HUES48 (cell line): ENCODE measurements at regions not wholly inside any gene's neighbourhood (a gene's known extent, or its start where the extent isn't known, plus 50 kb on each side); places are given as distances from the start of the nearest gene placed in this dataset.

Experiments
- H3K27ac ChIP-seq: one replicate; pipeline ENCODE4 v1.7.0; 2013; ENCODE audit warnings: low read depth, low read length, inconsistent platforms
- H3K27me3 ChIP-seq: 2 replicates; pipeline ENCODE4 v1.6.1; 2013; ENCODE audit warnings: mild to moderate bottlenecking, low read length; ENCODE audit not compliant: control insufficient read depth, insufficient read depth
- H3K36me3 ChIP-seq: 2 replicates; pipeline ENCODE4 v1.6.1; 2013; ENCODE audit warnings: low read length; ENCODE audit not compliant: control insufficient read depth, insufficient read depth
- H3K4me1 ChIP-seq: 2 replicates; pipeline ENCODE4 v1.6.1; 2013; ENCODE audit warnings: mild to moderate bottlenecking, low read length; ENCODE audit not compliant: control insufficient read depth, insufficient read depth
- H3K4me3 ChIP-seq: 2 replicates; pipeline ENCODE4 v1.5.1; 2013; ENCODE audit warnings: mild to moderate bottlenecking, low read depth, low read length
- H3K9ac ChIP-seq: 2 replicates; pipeline ENCODE4 v1.6.1; 2013; ENCODE audit warnings: mild to moderate bottlenecking, low read depth, low read length, moderate library complexity
- H3K9me3 ChIP-seq: 2 replicates; pipeline ENCODE4 v1.6.1; 2013; ENCODE audit warnings: low read length; ENCODE audit not compliant: control insufficient read depth, insufficient read depth

DNA sequence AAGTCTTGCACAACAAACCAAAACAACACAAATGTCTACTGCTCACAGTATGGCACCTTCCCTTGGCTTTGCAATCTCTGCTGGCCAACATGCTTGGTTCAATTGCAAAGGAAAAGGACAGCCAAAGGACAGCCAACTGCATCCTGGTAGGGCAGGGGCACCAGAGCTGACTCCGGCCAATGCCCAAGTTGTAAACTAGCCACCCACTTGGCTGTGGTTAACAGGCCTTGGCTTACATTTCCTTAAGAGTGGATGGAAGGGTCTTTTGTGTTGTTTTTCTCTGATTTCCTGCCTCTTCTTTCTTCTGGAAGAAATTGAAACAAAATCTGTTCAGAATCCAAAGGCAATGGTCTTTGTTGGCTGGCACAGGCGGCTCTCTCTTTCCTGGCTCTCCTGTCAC is 119.1 kb upstream of the TRIB2 start:
- no peaks in the 10 kb centered on the region for H3K4me1 ChIP-seq
- no peaks in the 10 kb centered on the region for H3K9me3 ChIP-seq
- H3K4me3 ChIP-seq, result no peak overlapping the region
- no peak overlapping the region for H3K9ac ChIP-seq
- H3K36me3 ChIP-seq, result no peaks in the 10 kb centered on the region
- H3K27me3 ChIP-seq, result no peaks in the 10 kb centered on the region
- no peak overlapping the region for H3K27ac ChIP-seq

DNA sequence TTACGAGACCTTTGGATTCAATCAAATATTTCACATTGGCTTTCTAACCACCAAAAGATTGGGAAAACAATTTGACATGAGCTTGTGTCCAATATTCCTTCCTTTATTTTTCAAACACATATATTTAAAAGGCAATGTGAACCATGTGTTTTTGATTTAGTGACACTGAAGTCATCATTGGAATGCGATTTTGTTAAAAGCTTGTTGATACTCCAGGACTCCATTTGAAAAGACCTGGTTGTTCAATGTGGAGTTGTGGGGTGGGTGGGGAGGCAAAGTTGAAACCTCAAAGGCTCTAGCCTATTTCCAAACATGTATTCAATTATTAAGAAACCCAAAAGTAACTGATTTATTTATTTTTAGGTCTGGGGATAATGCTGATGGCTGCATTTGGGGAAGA is 114.1 kb upstream of the TRIB2 start:
- no peaks in the 10 kb centered on the region for H3K27me3 ChIP-seq
- H3K27ac ChIP-seq, result no peak overlapping the region
- H3K9me3 ChIP-seq, result no peaks in the 10 kb centered on the region
- no peak overlapping the region for H3K9ac ChIP-seq
- H3K4me3 ChIP-seq, result no peak overlapping the region
- peaks cover 6% of the 10 kb centered on the region; the same call in 1 of the 2 replicates for H3K4me1 ChIP-seq
- H3K36me3 ChIP-seq, result no peaks in the 10 kb centered on the region

DNA sequence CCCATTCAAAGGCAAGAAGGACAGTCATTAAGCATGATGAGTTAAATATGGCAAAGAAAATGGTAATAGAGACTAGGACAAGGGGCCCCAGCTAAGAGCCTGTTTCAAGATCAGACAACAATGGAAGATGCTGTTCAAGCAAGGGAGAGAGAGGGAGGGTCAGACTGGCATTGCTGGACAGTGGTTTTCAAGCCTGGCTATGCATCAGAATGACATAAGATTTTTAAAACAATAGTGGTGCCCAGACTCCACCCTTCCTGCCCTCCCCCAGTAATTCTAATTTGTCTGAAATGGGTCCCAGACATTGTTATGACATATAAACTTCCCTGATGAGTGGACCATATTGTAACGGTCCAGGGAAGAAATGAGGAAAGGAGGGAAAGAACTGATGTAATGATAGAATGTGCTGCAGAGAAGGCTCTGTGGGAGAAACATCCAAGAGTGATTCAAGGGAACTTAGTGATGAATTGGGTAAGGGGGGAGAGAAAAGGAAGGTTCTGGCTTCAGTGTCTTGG is 112.9 kb upstream of the TRIB2 start:
- Histone ChIP-seq H3K9me3 (no peaks in the 10 kb centered on the region), H3K27ac (no peak overlapping the region), H3K4me1 (peaks cover 10% of the 10 kb centered on the region), H3K36me3 (no peaks in the 10 kb centered on the region), H3K9ac (no peak overlapping the region), H3K27me3 (no peaks in the 10 kb centered on the region), H3K4me3 (no peak overlapping the region)

DNA sequence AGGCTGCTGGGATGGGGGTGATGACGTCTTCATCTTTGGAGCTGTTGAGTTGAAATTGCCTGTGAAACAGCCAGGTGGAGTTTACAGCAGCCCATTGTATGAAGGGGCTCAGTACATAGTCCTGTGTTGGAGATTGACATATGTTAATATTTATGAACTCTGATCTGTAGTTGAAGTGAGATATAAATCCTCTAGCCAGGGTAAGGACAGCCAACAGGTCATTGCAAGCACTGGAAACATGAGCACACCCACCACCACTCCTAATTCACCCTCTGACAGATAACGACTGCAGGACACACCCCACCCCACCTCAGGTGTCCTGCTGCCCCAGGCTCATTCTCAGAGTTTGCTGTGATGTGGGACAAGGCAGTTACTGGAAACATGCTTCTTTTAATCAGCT is 112.4 kb upstream of the TRIB2 start:
- no peaks in the 10 kb centered on the region for H3K27me3 ChIP-seq
- H3K9ac ChIP-seq, result no peak overlapping the region
- H3K4me3 ChIP-seq, result no peak overlapping the region
- H3K9me3 ChIP-seq, result no peaks in the 10 kb centered on the region
- peaks cover 10% of the 10 kb centered on the region for H3K4me1 ChIP-seq
- no peaks in the 10 kb centered on the region for H3K36me3 ChIP-seq
- H3K27ac ChIP-seq, result no peak overlapping the region

DNA sequence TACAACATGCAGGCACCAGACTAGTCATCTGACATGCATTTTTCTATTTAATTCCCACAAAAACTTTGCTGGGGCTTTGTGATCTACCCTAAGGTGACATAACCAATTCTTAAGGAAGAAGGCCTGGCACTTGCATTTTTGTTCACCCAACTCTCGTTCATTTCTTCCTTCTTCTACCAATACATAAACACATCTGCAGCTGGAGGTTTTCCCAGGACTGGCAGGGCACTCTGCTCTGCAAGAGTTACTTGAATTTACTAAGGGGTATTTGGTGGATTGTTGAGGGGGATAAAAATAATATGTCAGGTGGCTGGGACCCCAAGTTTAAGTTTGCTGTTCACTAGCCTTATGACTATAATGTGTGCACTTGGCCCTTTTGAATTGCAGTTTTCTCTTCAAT is 111.4 kb upstream of the TRIB2 start:
- Histone ChIP-seq H3K27ac (no peak overlapping the region), H3K4me3 (no peak overlapping the region), H3K4me1 (peaks cover 10% of the 10 kb centered on the region), H3K36me3 (no peaks in the 10 kb centered on the region), H3K9me3 (no peaks in the 10 kb centered on the region), H3K27me3 (no peaks in the 10 kb centered on the region), H3K9ac (no peak overlapping the region)

DNA sequence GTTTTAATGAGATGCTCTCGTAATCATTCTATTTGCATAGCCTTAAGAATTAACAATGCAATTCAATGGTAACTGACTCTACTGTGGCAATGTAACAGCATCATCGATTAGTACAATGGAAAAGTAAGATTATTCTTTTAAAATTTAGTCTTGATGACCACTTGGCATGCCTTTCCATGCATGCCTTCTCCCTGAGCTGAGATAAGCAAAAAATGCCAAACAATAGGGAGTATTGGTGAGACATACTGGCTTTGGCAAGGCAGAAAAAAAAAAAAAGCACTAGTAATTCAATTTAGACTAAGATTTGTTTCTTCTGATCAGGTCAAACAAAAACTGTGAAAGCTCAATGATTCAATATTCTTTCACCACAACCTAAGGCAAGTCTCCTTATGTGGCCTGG is 110.8 kb upstream of the TRIB2 start:
- H3K27ac ChIP-seq, result no peak overlapping the region
- H3K36me3 ChIP-seq, result no peaks in the 10 kb centered on the region
- no peak overlapping the region for H3K4me3 ChIP-seq
- no peaks in the 10 kb centered on the region for H3K27me3 ChIP-seq
- H3K9me3 ChIP-seq, result no peaks in the 10 kb centered on the region
- no peak overlapping the region for H3K9ac ChIP-seq
- H3K4me1 ChIP-seq, result peaks cover 10% of the 10 kb centered on the region

DNA sequence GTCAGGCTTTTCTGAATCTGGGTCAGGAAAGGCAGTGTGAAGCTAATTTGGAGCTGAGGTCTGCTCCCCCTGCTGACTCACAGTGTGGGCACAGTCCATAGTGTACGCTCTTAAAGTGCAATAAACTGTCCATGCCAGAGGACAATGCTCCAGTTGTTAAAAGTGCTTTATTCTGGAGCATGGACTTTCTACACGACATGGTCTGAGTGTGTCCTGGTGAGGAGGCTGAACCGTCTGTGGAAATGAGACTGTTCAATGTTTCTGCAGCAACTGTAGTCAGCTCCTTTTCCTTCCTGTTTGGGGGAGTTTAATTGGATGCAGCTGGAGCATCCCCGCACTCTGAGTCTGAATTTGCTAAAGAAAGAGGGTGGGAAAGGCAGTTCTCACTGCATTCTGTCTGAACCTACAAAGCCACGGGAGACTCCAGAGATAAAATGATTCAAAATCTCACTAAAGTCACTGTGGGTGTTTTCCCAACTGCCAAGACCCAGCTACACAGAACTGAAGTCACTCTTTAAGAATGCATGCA is 110.2 kb upstream of the TRIB2 start:
- peaks cover 10% of the 10 kb centered on the region for H3K4me1 ChIP-seq
- no peaks in the 10 kb centered on the region for H3K27me3 ChIP-seq
- H3K4me3 ChIP-seq, result no peak overlapping the region
- no peak overlapping the region for H3K27ac ChIP-seq
- H3K9ac ChIP-seq, result no peak overlapping the region
- no peaks in the 10 kb centered on the region for H3K9me3 ChIP-seq
- no peaks in the 10 kb centered on the region for H3K36me3 ChIP-seq

DNA sequence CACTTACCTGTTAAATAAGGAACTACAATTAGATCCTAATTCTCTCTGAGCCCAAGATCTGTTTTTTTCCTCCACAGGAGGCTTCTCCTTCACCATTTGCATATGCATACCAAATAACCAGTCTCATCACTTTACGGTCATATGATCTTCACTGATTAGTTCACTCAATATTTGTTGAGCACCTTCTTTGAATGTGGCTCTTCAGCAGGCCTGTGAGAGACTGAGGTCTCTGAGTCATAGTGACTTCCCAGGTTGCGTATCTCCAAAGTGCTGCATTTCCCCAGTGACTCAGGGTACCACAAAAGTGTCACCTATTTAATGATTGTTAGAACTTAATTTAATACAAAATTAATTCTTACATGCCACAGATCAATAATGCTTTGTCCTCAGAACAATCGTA is 108.8 kb upstream of the TRIB2 start:
- no peak overlapping the region for H3K4me3 ChIP-seq
- H3K9ac ChIP-seq, result no peak overlapping the region
- H3K27ac ChIP-seq, result no peak overlapping the region
- no peaks in the 10 kb centered on the region for H3K36me3 ChIP-seq
- no peaks in the 10 kb centered on the region for H3K27me3 ChIP-seq
- peaks cover 10% of the 10 kb centered on the region for H3K4me1 ChIP-seq
- H3K9me3 ChIP-seq, result no peaks in the 10 kb centered on the region

DNA sequence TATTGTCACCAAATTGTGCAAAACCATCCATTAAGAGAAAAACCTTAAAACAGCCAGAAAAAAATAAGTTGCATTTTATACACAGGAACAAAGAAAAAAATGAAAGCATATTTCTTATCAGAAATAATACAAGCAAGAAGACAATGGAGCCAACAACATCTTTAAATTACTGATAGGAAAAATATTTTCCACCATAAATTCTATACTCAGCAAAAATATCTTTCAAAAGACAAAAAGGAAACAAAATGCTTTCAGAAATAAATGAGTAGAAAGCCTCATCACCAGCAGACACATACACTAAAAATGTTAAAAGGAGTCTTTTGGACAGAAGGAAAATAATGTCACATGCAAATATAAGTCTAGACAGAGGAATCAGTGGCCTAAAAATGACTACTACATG is 106.4 kb upstream of the TRIB2 start:
- Histone ChIP-seq H3K4me1 (peaks cover 10% of the 10 kb centered on the region), H3K9me3 (no peaks in the 10 kb centered on the region), H3K36me3 (no peaks in the 10 kb centered on the region), H3K4me3 (no peak overlapping the region), H3K9ac (no peak overlapping the region), H3K27me3 (no peaks in the 10 kb centered on the region), H3K27ac (no peak overlapping the region)

DNA sequence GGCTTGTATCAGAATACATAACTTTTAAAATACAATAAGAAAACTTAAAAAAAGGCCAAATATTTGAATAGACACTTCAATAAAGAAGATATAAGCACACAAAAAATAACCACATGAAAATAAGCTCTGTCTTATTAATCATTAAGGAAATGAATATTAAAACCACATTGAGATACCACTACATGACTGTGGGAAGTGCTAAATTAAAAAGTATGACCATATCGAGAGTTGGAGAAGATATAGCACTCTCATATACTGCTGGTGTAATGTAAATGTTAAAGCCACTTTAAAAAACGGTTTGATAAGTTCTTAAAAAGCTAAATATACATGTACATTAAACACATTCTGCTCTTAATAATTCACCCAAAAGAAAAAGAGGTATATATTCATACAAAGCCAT is 104.6 kb upstream of the TRIB2 start:
- H3K27ac ChIP-seq, result no peak overlapping the region
- peaks cover 8% of the 10 kb centered on the region for H3K4me1 ChIP-seq
- H3K36me3 ChIP-seq, result no peaks in the 10 kb centered on the region
- no peak overlapping the region for H3K4me3 ChIP-seq
- H3K27me3 ChIP-seq, result no peaks in the 10 kb centered on the region
- no peaks in the 10 kb centered on the region for H3K9me3 ChIP-seq
- H3K9ac ChIP-seq, result no peak overlapping the region

DNA sequence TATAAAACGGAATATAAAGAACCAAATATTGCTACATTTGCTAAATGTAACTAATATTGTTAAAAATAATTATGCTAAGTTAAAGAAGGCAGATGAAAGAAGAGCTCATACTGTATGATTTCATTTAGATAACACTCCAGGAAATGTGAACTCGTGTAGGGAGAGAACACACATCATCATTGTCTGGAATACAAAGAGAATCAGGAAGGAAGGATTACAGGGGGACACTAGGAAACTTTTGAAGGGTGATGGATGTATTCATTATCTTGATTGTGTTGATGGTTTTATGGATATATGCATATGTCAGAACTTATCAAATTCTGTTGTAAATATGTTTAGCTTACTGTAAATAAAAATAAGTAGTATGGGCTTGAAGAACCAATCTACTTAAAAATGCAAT is 104.1 kb upstream of the TRIB2 start:
- no peak overlapping the region for H3K9ac ChIP-seq
- H3K4me3 ChIP-seq, result no peak overlapping the region
- no peaks in the 10 kb centered on the region for H3K9me3 ChIP-seq
- no peaks in the 10 kb centered on the region for H3K36me3 ChIP-seq
- H3K27me3 ChIP-seq, result no peaks in the 10 kb centered on the region
- no peak overlapping the region for H3K27ac ChIP-seq
- H3K4me1 ChIP-seq, result peaks cover 4% of the 10 kb centered on the region
